ENCODE measurements at regions not wholly inside any gene's neighbourhood (a gene's known extent, or its start where the extent isn't known, plus 50 kb on each side); places are given as distances from the start of the nearest gene placed in this dataset.

DNA sequence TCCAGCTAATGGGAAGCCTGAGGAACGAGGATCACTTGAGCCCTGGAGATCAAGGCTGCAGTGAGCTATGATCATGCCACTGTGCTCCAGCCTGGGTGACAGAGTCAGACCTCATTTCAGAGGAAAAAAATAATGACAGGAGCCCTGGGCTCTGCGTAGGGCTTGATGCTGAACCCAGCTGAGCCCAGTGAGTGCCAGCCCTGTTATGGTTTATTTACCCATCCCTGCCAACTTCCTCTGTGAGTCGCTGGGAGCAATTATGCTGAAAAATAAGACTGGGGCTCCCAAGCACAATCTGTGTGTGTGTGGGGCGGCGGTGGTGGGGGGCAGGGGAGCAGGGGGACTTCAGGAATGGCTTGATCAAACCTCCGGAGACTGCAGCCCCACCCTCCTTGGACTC, 75.9 kb upstream of the PMEPA1 start:
- TF ChIP-seq, protein P1, sequence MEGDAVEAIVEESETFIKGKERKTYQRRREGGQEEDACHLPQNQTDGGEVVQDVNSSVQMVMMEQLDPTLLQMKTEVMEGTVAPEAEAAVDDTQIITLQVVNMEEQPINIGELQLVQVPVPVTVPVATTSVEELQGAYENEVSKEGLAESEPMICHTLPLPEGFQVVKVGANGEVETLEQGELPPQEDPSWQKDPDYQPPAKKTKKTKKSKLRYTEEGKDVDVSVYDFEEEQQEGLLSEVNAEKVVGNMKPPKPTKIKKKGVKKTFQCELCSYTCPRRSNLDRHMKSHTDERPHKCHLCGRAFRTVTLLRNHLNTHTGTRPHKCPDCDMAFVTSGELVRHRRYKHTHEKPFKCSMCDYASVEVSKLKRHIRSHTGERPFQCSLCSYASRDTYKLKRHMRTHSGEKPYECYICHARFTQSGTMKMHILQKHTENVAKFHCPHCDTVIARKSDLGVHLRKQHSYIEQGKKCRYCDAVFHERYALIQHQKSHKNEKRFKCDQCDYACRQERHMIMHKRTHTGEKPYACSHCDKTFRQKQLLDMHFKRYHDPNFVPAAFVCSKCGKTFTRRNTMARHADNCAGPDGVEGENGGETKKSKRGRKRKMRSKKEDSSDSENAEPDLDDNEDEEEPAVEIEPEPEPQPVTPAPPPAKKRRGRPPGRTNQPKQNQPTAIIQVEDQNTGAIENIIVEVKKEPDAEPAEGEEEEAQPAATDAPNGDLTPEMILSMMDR (IDR thresholded peaks at IDR 0.05; ENCODE audit: insufficient read depth, low read length, poor library complexity, severe bottlenecking): no peak
- TF ChIP-seq EZH2phosphoT487 (conservative IDR thresholded peaks at IDR 0.05; ENCODE audit: low read length): no peak
